Colonic mucosa (tissue), 4 donors: ENCODE measurements at regions not wholly inside any gene's neighbourhood (a gene's known extent, or its start where the extent isn't known, plus 50 kb on each side); places are given as distances from the start of the nearest gene placed in this dataset.

Source experiments
- DNase-seq: peaks from one replicate; pipeline ENCODE4 v3.0.0-alpha.2; 2020
- H3K27ac ChIP-seq: fragments of 200-600 bp; one replicate; pipeline ENCODE4 v1.8.0; 2021
- H3K27me3 ChIP-seq: fragments of 200-600 bp; one replicate; pipeline ENCODE4 v1.8.0; 2021
- H3K36me3 ChIP-seq: fragments of 200-600 bp; one replicate; pipeline ENCODE4 v1.8.0; 2021
- H3K4me1 ChIP-seq: fragments of 200-600 bp; one replicate; pipeline ENCODE4 v1.8.0; 2021; ENCODE audit warnings: mild to moderate bottlenecking
- H3K4me3 ChIP-seq: fragments of 200-600 bp; one replicate; pipeline ENCODE4 v1.8.0; 2021
- H3K9ac ChIP-seq, 2 donors: one replicate each; pipeline ENCODE4 v1.7.0; 2013; ENCODE audit warnings: control low read depth in 2 of 2, low read depth in 2 of 2, low read length in 2 of 2
- H3K9me3 ChIP-seq: fragments of 200-600 bp; one replicate; pipeline ENCODE4 v1.8.0; 2021
- intact Hi-C: fragments of 100-400 bp; cut with DNase I; formaldehyde crosslinking; loops from one replicate; pipeline ENCODE4 v1.14.1; 2022
- TF ChIP-seq, protein P1 (sequence below): fragments of 200-600 bp; IDR thresholded peaks from one replicate; pipeline ENCODE4 v1.8.0; 2022; ENCODE audit warnings: antibody characterized with exemption, mild to moderate bottlenecking
- donor health status: healthy.
- donor health status: DM: no; HTN: no; CAD: no.
- donor health status: DM: no; HTN: no; CAD: no.

DNA sequence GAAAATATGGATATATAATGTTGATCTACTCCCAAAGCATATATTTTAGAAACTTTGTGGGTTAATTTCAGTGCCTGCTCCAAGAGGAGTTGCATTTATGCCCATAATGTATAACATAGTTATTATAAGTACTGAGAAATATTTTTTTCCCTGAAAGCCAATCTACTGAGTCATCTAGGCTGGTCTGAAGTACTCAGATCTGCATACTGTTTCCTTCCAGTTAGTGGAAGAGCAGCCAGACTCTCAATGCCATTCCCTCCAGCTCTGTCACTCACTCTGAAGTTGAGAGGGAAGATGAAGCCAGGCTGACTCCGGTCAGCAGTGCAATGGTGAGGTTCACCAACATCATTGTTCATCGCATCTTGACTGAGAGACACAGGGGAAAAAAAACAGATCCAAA, 505.1 kb downstream of the PPARGC1A start:
- no peak overlapping the region for H3K9ac ChIP-seq
- intact Hi-C loops: no loop called here
- DNase-seq: no peak
- no peak overlapping the region for H3K27ac ChIP-seq
- no peaks in the 10 kb centered on the region for H3K4me1 ChIP-seq
- no peaks in the 10 kb centered on the region for H3K36me3 ChIP-seq
- TF ChIP-seq, protein P1, sequence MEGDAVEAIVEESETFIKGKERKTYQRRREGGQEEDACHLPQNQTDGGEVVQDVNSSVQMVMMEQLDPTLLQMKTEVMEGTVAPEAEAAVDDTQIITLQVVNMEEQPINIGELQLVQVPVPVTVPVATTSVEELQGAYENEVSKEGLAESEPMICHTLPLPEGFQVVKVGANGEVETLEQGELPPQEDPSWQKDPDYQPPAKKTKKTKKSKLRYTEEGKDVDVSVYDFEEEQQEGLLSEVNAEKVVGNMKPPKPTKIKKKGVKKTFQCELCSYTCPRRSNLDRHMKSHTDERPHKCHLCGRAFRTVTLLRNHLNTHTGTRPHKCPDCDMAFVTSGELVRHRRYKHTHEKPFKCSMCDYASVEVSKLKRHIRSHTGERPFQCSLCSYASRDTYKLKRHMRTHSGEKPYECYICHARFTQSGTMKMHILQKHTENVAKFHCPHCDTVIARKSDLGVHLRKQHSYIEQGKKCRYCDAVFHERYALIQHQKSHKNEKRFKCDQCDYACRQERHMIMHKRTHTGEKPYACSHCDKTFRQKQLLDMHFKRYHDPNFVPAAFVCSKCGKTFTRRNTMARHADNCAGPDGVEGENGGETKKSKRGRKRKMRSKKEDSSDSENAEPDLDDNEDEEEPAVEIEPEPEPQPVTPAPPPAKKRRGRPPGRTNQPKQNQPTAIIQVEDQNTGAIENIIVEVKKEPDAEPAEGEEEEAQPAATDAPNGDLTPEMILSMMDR: no peak
- H3K27me3 ChIP-seq: no peaks in the 10 kb centered on the region
- no peak overlapping the region for H3K4me3 ChIP-seq
- H3K9me3 ChIP-seq: no peaks in the 10 kb centered on the region

DNA sequence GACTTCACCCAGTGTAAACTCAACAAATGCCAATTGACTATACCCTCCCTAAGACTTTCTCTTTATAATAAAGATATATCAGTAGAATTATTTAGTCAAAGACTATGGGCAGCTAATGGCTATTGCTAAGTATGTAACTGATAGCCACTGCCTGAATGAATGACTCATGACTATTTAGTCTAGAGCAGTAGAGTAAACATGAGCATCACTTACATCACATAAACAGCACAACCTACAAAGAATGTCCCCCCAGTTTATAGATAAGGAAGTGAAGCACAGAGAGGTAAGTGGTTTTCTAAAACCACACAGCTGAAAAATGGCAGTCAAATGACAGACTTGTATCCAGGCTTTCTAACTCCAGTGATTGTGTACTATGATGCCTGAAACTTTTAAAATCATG, 507.0 kb downstream of the PPARGC1A start:
- intact Hi-C loops: no loop called here
- H3K36me3 ChIP-seq: no peaks in the 10 kb centered on the region
- TF ChIP-seq, protein P1: no peak
- DNase-seq: no peak
- no peak overlapping the region for H3K9ac ChIP-seq
- H3K4me1 ChIP-seq: no peaks in the 10 kb centered on the region
- H3K27ac ChIP-seq: no peak overlapping the region
- H3K9me3 ChIP-seq: no peaks in the 10 kb centered on the region
- no peak overlapping the region for H3K4me3 ChIP-seq
- H3K27me3 ChIP-seq: no peaks in the 10 kb centered on the region

DNA sequence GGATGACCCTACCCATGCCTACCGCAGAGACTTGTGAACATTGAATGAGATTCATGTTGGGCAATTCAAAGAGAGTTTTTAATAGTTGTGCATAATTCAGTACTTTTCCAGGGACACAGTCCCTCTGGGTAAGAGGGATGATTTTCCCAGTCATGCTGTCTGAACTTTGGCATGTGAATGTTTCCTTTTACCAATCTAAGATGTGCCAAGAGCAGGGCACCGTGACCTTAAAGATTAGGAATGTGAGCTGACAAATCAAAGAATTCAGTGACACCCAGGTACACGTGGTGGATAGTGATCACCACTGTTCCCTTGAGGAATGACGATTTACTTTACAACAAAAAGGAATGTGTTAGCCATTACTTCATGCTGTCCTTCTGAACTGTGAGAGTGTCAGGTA, 515.6 kb downstream of the PPARGC1A start:
- Histone ChIP-seq H3K9me3 (no peaks in the 10 kb centered on the region), H3K4me1 (no peaks in the 10 kb centered on the region), H3K36me3 (no peaks in the 10 kb centered on the region), H3K27me3 (no peaks in the 10 kb centered on the region), H3K4me3 (no peak overlapping the region), H3K9ac (no peak overlapping the region), H3K27ac (no peak overlapping the region)
- TF ChIP-seq, protein P1: no peak
- intact Hi-C loops: no loop called here
- no peak for DNase-seq

DNA sequence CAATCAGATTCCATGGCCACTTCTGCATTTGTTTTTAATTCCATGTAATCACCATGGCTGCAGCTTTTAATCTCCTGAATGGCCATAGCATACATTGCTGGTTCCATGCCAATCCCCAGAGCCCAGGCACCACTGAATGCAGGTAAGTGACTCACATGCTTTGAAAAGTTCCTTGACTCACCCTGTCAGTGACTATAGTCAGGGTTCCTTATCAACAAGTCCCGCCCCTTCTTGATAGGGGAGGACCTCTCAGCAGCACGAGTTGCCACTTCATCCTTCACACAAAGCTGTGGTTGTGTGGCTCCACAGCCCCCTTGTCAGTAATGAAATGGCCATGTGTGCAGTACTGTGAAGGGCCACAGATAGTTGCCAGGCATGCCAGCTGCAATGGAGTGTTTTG, 516.6 kb downstream of the PPARGC1A start:
- peak; percentile 43 for DNase-seq
- Histone ChIP-seq H3K27me3 (no peaks in the 10 kb centered on the region), H3K9me3 (no peaks in the 10 kb centered on the region), H3K27ac (no peak overlapping the region), H3K36me3 (no peaks in the 10 kb centered on the region), H3K4me3 (no peak overlapping the region), H3K9ac (no peak overlapping the region), H3K4me1 (no peaks in the 10 kb centered on the region)
- TF ChIP-seq, protein P1: no peak
- intact Hi-C loops: no loop called here

DNA sequence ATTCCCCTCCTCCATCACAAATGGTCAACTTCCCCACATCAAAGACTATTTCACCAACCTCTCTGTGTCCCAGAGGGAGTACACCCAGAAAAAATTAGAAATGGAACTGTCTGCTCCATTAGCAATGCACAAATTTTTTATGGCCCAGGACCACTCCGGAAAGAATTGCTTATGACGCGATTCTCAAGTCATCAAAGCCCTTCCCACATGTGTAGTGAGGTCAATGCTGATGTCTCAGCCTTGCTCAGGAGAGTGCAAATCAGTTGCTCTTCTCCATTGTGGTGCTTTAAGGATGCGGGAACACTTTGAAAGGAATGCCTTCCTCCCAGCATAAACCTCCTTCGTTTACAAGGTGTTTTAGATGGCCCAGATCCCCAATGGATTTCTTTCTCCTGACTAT, 518.3 kb downstream of the PPARGC1A start:
- Histone ChIP-seq H3K36me3 (no peaks in the 10 kb centered on the region), H3K27me3 (no peaks in the 10 kb centered on the region), H3K9ac (no peak overlapping the region), H3K27ac (no peak overlapping the region), H3K4me3 (no peak overlapping the region), H3K9me3 (no peaks in the 10 kb centered on the region), H3K4me1 (no peaks in the 10 kb centered on the region)
- no peak for DNase-seq
- TF ChIP-seq, protein P1: no peak
- intact Hi-C loops: no loop called here

DNA sequence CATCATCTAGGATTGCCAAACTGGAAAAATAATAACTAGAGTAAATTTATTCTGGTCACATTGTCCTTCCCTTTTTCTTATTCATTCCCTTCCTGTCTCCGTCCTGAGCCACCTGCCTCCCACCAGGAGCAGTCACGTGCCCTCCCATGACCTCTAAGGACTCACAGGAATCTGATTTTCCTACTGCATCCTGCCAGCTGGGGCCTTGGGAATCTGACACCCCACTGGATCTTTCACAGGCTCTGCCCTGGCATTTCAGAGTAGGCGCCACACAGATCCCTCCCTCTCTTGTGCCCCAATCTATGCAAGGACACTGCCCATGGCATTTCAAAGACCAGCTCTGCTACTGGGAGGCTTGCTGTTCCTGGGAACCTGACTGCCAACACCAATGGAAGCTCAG, 520.5 kb downstream of the PPARGC1A start:
- H3K36me3 ChIP-seq: no peaks in the 10 kb centered on the region
- DNase-seq: no peak
- intact Hi-C loops: no loop called here
- H3K27ac ChIP-seq: no peak overlapping the region
- TF ChIP-seq, protein P1: no peak
- H3K9ac ChIP-seq: no peak overlapping the region
- no peaks in the 10 kb centered on the region for H3K9me3 ChIP-seq
- no peaks in the 10 kb centered on the region for H3K4me1 ChIP-seq
- no peaks in the 10 kb centered on the region for H3K27me3 ChIP-seq
- no peak overlapping the region for H3K4me3 ChIP-seq
